ENCODE measurements at regions not wholly inside any gene's neighbourhood (a gene's known extent, or its start where the extent isn't known, plus 50 kb on each side); places are given as distances from the start of the nearest gene placed in this dataset.
A peak's percentile ranks its signal among the peaks of the same experiment; 100 is the strongest.

DNA sequence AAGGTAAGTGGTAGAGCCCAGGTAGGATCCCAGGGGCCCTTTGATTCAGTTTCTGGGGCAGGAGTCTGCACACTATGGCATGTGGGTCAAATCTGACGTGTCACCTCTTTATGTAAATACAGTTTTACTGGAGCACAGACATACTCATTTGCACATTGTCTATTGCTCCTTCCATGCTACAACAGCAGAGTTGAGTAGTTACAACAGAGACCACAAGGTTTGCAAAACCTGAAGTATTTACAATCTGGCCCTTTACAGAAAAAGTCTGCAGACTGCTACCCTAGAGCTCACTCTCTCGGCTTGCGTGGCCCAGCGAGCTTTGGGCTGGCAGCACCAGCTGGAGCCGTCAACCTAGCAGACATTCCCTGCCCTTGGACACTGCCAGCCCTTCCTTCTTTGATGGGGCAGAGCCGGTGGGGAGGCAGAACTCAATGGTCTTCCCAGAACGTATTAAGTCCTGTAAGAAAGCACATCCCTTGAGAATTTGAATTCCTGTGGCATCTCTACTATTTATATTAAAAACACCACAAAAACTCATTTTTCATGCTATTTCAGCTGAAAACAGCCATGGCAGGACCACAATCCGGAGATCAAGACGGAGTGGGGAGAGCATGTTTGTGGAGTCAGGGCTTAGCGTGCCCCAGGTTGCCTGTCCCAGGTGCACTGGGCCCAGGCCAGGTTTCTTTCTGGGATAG, 133.1 kb upstream of the NUDT7 start:
- no peak overlapping the region for H3K4me3 Mint-ChIP-seq
- DNase-seq, result no peak
- H3K9me3 Mint-ChIP-seq, result no peaks in the 10 kb centered on the region
- H3K27me3 Mint-ChIP-seq (ENCODE audit: low read depth), result peaks cover 39% of the 10 kb centered on the region
- H3K36me3 Mint-ChIP-seq (ENCODE audit: insufficient read depth in 2 of 2), result no peaks in the 10 kb centered on the region
- H3K4me1 Mint-ChIP-seq (ENCODE audit: low read depth), result peaks cover 11% of the 10 kb centered on the region
- ATAC-seq (replicated peaks in 1 of 2), result no peak
- H3K27ac Mint-ChIP-seq, result no peak overlapping the region

DNA sequence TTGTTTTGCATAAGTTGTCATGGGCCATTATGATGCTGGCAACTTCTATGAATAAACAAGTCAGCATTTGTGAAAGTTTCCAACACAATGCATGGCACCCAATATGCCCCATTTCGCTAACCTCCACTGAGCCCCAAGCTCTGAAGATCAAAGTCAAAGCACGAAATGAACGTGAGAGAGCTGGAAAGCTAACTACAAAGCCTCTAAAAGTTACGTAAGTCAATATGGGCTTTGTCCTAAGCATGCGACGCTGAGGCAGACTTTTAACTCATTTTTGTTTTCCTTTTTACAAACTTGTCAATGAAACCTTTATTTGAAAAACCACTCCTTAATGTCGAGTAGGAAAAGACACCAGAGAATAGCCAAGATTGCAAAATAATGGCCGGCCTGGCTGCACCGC, 131.6 kb upstream of the NUDT7 start:
- H3K9me3 Mint-ChIP-seq, result no peaks in the 10 kb centered on the region
- ATAC-seq (replicated peaks in 1 of 2) (no peak), DNase-seq (no peak)
- no peaks in the 10 kb centered on the region for H3K36me3 Mint-ChIP-seq (ENCODE audit: insufficient read depth in 2 of 2)
- H3K4me3 Mint-ChIP-seq, result no peak overlapping the region
- H3K27ac Mint-ChIP-seq, result no peak overlapping the region
- H3K27me3 Mint-ChIP-seq (ENCODE audit: low read depth), result peaks cover 28% of the 10 kb centered on the region
- peaks cover 3% of the 10 kb centered on the region for H3K4me1 Mint-ChIP-seq (ENCODE audit: low read depth)

DNA sequence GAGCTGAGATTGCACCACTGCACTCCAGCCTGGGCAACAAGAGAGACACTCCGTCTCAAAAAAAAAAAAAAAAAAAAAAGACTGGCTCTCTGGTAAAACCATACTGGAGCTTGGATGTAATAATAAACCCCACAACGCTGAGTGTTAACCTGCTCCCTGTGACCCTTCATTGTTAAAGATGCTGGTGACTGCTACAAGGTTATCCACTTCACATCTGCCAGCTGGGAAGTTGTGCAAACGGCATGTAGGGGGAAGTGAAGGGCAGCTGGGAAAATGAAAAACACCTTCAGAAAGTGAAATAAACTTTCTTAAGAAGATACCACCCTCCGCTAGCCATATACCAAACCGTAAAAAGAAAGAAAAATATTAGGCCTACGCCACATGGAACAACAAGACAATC, 131.0 kb upstream of the NUDT7 start:
- H3K27ac Mint-ChIP-seq, result no peak overlapping the region
- no peaks in the 10 kb centered on the region for H3K36me3 Mint-ChIP-seq (ENCODE audit: insufficient read depth in 2 of 2)
- DNase-seq (no peak), ATAC-seq (replicated peaks in 1 of 2) (no peak)
- H3K4me3 Mint-ChIP-seq, result no peak overlapping the region
- H3K27me3 Mint-ChIP-seq (ENCODE audit: low read depth), result peaks cover 22% of the 10 kb centered on the region
- H3K4me1 Mint-ChIP-seq (ENCODE audit: low read depth), result no peaks in the 10 kb centered on the region
- no peaks in the 10 kb centered on the region for H3K9me3 Mint-ChIP-seq

DNA sequence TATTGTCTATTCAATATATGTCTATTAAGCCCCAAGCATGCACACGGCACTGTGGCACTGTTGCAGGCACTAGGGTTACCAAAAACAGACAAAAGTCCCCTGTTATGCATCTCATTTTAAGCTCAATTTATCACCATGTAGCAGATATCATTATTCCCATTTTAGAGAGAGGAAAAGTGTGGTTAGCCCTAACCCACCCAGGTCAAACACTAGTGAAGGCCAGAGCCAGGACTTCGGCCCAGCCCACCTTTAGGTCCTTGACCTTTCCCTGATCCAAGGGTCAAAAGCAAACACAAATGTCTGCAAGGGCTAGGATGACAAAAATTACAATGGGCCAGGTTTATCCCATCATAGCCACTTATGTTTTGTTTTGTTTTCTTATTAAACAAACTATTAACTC, 130.3 kb upstream of the NUDT7 start:
- Mint-ChIP-seq H3K27me3 (ENCODE audit: low read depth) (peaks cover 25% of the 10 kb centered on the region), H3K9me3 (no peaks in the 10 kb centered on the region), H3K36me3 (ENCODE audit: insufficient read depth in 2 of 2) (no peaks in the 10 kb centered on the region)

DNA sequence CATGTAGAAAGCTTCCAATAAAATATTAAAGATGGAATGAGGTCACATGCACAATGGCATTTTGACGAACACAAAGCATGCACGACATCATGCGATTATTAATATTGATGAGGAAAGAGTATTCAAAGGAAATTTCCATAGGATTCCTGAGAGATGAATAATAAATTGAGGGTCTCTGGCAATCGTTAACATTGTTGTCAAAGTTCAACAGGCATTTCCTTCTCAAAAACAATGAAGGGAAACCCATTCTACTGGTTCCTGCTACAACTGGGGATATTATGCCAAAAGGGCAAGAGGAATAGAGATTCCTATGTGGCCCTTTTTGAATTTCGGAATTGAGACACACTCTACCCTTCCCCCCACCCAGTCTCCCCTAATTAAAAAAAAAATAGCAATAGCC, 128.3 kb upstream of the NUDT7 start:
- no peaks in the 10 kb centered on the region for H3K4me1 Mint-ChIP-seq (ENCODE audit: low read depth)
- H3K4me3 Mint-ChIP-seq, result no peak overlapping the region

More for the DNA sequence above, 130.3 kb upstream of the NUDT7 start:
- DNase-seq (no peak), ATAC-seq (replicated peaks in 1 of 2) (no peak)
- no peak overlapping the region for H3K4me3 Mint-ChIP-seq
- H3K4me1 Mint-ChIP-seq (ENCODE audit: low read depth), result no peaks in the 10 kb centered on the region
- no peak overlapping the region for H3K27ac Mint-ChIP-seq

DNA sequence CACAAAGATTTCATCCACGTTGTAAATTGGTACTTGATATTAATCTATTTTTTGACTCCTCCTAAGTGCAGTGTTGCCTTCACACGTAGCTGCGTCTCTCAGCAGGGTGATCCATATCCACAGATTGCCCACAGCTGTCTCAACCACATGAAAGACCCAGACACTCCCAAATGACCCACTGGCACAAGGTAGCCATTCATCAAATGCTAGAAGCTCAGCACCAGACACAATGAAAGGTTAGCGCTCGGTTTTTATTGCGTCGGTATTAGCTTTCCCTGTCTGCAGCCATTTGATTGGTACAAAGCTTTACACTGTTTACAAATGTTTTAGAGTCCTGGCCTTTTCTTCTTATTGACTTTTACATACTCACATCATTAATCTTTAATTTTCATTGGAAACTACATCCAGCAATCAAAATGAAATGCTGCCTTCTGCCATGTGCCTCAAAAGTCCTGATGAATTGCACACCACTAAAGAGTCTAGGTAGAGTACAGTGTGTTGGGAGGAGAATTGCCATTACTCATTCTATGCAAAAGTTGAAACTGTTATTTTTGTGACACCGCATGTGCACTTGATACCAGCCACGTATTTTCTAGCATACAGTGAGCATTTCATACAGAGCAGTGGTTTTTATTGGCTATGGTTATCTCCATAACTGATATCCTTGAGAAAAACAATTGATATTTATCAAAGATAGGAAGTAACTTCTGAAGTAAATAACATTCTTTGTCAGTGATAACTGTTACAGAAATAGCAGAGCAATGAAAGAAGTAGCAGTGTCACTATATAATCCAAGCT, 127.3 kb upstream of the NUDT7 start:
- Mint-ChIP-seq H3K4me3 (no peak overlapping the region), H3K27me3 (ENCODE audit: low read depth) (peaks cover 30% of the 10 kb centered on the region), H3K27ac (no peak overlapping the region), H3K4me1 (ENCODE audit: low read depth) (no peaks in the 10 kb centered on the region), H3K9me3 (no peaks in the 10 kb centered on the region), H3K36me3 (ENCODE audit: insufficient read depth in 2 of 2) (no peaks in the 10 kb centered on the region)
- DNase-seq, result no peak
- no peak for ATAC-seq (replicated peaks in 1 of 2)

More for the DNA sequence above, 128.3 kb upstream of the NUDT7 start:
- ATAC-seq (replicated peaks in 1 of 2) (no peak), DNase-seq (no peak)
- Mint-ChIP-seq H3K27ac (no peak overlapping the region), H3K36me3 (ENCODE audit: insufficient read depth in 2 of 2) (no peaks in the 10 kb centered on the region), H3K27me3 (ENCODE audit: low read depth) (peaks cover 27% of the 10 kb centered on the region), H3K9me3 (no peaks in the 10 kb centered on the region)

DNA sequence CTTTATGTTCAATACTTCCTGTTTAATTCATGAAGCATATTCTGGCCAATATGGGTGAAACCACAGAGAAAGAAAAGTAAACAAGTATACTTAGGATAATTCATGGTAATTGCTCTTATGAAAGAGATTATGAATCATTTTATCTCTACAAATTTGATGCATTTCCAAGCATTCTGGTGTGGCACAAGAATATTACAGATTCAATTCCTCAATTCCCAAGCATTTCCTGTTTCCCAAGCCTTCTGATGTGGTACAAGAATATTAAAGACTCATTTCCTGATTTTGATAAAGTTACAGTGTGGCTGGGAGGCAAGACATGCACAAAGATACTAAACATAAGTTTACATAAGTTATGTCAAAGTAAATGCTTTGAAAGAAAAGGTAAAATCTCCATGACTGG, 126.1 kb upstream of the NUDT7 start:
- ATAC-seq (replicated peaks in 1 of 2) (no peak), DNase-seq (no peak)
- Mint-ChIP-seq H3K27ac (no peak overlapping the region), H3K4me1 (ENCODE audit: low read depth) (no peaks in the 10 kb centered on the region), H3K27me3 (ENCODE audit: low read depth) (peaks cover 30% of the 10 kb centered on the region), H3K9me3 (no peaks in the 10 kb centered on the region), H3K36me3 (ENCODE audit: insufficient read depth in 2 of 2) (no peaks in the 10 kb centered on the region), H3K4me3 (no peak overlapping the region)

DNA sequence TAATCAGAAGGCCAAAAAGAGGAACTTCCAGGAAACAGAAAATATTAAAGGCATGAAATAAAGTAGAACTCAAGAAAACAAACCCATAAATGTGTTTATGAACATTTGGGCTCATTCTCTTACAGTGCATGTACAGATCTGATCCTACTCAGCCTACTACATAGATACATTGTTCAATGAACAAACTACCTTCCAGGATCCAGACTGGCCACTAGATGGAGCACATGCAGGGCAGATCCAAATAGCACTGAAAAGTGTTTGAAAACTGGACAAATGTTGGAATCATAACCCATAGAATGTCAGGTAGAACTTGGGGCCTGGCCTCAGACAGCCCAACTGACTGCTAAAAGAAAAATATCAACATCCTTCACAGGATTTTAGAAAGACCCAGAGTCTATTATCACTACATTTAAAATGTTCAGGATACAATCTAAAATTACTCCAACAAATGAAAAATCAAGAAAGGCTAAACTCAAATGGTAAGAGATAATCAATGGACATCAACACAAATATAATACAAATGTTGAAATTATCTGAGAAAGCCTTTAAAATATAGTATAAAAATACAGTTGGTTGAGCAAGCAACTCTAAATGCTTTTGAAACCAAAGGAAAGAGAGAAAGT, 122.4 kb upstream of the NUDT7 start:
- ATAC-seq (replicated peaks in 1 of 2) (no peak), DNase-seq (peak; percentile 6 to 14)
- Mint-ChIP-seq H3K9me3 (peaks cover 0 to 2% of the 10 kb centered on the region in 2 donors), H3K27me3 (ENCODE audit: low read depth) (peaks cover 38% of the 10 kb centered on the region), H3K27ac (no peak overlapping the region), H3K4me3 (no peak overlapping the region), H3K36me3 (ENCODE audit: insufficient read depth in 2 of 2) (no peaks in the 10 kb centered on the region), H3K4me1 (ENCODE audit: low read depth) (no peaks in the 10 kb centered on the region)

DNA sequence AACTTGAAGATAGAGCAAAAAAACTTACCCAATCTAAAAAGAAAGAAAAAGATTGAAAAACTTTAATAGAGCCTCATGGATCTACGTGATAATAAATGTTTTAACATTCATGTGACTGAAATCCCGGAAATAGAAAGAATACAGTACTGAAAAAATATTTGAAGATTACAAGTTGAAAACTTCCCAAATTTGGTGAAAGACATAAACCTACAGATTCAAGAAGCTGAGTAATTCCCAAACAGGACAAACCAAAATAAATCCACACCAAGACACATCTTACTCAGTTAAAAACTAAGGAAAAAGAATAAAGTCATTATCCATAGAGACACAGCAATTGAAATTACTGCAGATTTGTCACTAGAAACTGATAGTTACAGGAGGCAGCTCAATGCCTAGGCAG, 121.8 kb upstream of the NUDT7 start:
- Mint-ChIP-seq H3K9me3 (peaks cover 0 to 2% of the 10 kb centered on the region in 2 donors), H3K27ac (no peak overlapping the region), H3K36me3 (ENCODE audit: insufficient read depth in 2 of 2) (no peaks in the 10 kb centered on the region), H3K4me1 (ENCODE audit: low read depth) (no peaks in the 10 kb centered on the region), H3K27me3 (ENCODE audit: low read depth) (peaks cover 39% of the 10 kb centered on the region), H3K4me3 (no peak overlapping the region)
- DNase-seq, result no peak
- ATAC-seq (replicated peaks in 1 of 2), result no peak

DNA sequence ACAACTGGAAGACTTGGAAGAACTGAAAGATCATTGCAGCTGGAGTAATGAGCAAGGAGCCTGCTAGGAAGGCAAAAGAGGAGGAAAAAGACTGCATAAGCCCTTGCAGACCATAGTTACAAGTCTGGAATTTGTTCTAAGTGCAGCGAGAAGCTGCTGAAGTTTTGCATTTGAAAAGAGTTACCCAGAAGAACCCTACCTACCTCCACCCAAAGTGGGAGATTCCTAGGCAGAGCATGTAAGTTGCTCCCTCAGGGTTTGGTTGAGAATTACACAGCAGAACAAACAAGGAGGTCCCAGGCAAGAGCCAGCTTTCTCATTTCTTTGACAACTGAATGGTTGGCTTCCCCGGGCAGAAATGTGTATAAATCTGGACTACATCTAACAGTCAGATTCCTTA, 118.7 kb upstream of the NUDT7 start:
- Mint-ChIP-seq H3K9me3 (peaks cover 0 to 2% of the 10 kb centered on the region in 2 donors), H3K4me1 (ENCODE audit: low read depth) (no peaks in the 10 kb centered on the region), H3K4me3 (no peak overlapping the region), H3K36me3 (ENCODE audit: insufficient read depth in 2 of 2) (no peaks in the 10 kb centered on the region), H3K27ac (no peak overlapping the region), H3K27me3 (ENCODE audit: low read depth) (peaks cover 29% of the 10 kb centered on the region)
- ATAC-seq (replicated peaks in 1 of 2) (no peak), DNase-seq (no peak)

DNA sequence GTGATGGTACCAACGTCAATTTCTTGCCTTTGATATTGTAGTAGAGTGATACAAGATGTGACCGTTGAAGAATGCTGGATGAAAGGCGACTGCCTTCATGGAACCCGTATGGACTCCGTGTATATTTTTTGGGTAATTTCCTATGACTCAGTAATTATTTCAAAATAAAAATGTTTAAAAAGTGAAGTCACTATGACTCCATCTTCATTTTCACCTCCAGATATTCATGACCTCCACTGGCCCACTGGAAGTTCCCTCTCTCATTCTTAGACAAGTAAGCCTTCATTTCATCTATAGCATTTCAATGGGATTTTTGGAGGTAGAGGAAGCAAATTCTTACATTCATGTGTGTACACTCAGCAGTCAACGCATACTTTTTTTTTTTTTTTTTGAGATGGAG, 111.8 kb upstream of the NUDT7 start:
- Mint-ChIP-seq H3K36me3 (ENCODE audit: insufficient read depth in 2 of 2) (no peaks in the 10 kb centered on the region), H3K27ac (no peak overlapping the region), H3K9me3 (no peaks in the 10 kb centered on the region), H3K4me1 (ENCODE audit: low read depth) (no peaks in the 10 kb centered on the region), H3K4me3 (no peak overlapping the region), H3K27me3 (ENCODE audit: low read depth) (peaks cover 26% of the 10 kb centered on the region)
- ATAC-seq (replicated peaks in 1 of 2) (no peak), DNase-seq (no peak)

DNA sequence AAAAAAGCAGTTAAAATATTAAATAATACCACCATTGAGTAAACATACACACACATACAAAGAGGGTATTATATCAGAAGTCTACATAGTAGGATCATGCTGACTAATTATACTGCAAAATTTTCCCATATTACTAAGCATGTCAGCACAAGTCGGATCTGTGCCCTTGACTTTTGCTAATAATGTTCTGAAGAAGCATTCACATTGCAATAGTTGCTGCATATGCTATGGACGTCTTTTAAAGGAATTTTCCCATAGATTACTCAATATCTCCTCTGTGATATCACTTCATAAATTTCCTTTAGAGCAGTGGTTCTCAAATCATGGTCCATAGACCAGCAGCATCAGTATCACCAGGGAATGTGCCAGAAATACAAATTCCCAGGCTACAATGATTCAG, 110.9 kb upstream of the NUDT7 start:
- Mint-ChIP-seq H3K9me3 (no peaks in the 10 kb centered on the region), H3K27me3 (ENCODE audit: low read depth) (peaks cover 20% of the 10 kb centered on the region), H3K4me3 (no peak overlapping the region), H3K36me3 (ENCODE audit: insufficient read depth in 2 of 2) (no peaks in the 10 kb centered on the region), H3K4me1 (ENCODE audit: low read depth) (no peaks in the 10 kb centered on the region), H3K27ac (no peak overlapping the region)
- DNase-seq, result no peak
- ATAC-seq (replicated peaks in 1 of 2), result no peak

DNA sequence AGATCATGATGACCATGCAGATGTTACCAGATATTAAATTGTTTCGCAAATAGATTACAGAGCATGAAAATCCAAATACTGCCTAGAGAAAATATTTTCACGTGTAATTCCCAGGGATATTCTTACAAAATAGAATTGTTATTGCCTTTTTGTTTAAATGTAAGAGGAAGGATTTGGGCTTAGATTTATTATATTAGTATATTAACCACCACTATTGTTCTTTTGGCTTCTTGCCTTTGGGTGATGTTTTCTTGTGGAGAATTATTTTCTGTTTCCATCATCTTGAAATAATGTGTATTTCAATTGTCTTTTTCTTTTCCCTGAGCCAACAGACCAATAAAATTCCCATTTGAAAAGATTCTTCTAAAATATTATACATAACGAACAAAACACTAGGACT, 109.7 kb upstream of the NUDT7 start:
- Mint-ChIP-seq H3K27ac (no peak overlapping the region), H3K4me1 (ENCODE audit: low read depth) (no peaks in the 10 kb centered on the region), H3K9me3 (no peaks in the 10 kb centered on the region), H3K27me3 (ENCODE audit: low read depth) (peaks cover 20% of the 10 kb centered on the region), H3K36me3 (ENCODE audit: insufficient read depth in 2 of 2) (no peaks in the 10 kb centered on the region), H3K4me3 (no peak overlapping the region)
- DNase-seq (no peak), ATAC-seq (replicated peaks in 1 of 2) (no peak)
